Natural killer cell (primary cell): ENCODE measurements at regions not wholly inside any gene's neighbourhood (a gene's known extent, or its start where the extent isn't known, plus 50 kb on each side); places are given as distances from the start of the nearest gene placed in this dataset.

Source experiments
- ATAC-seq, 3 donors: fragments of 150-1000 bp in 2 of 3; fragments of 200-7000 bp in 1 of 3; cut with Tn5 transposase; 1 replicate in 1 of 3; 2 replicates in 2 of 3; pipeline ENCODE4 v1.10.0; 2021; ENCODE audit warnings: mild to moderate bottlenecking in 2 of 3, moderate library complexity in 2 of 3
- DNase-seq, 2 donors: peaks; one replicate each; pipeline versions ENCODE4 v3.0.0 to v3.0.0-alpha.2; 2013 to 2021; ENCODE audit warnings: mixed read lengths in 1 of 2
- H3K27ac ChIP-seq: one replicate; pipeline ENCODE4 v1.5.1; 2013; ENCODE audit warnings: mild to moderate bottlenecking, low read length
- H3K27me3 ChIP-seq: one replicate; pipeline ENCODE4 v1.6.1; 2013; ENCODE audit warnings: low read length; ENCODE audit not compliant: control insufficient read depth, insufficient read depth
- H3K36me3 ChIP-seq: one replicate; pipeline ENCODE4 v1.6.1; 2013; ENCODE audit warnings: low read length; ENCODE audit not compliant: control insufficient read depth, insufficient read depth
- H3K4me1 ChIP-seq: one replicate; pipeline ENCODE4 v1.6.1; 2013; ENCODE audit warnings: low read length; ENCODE audit not compliant: control insufficient read depth, insufficient read depth
- H3K4me3 ChIP-seq: one replicate; pipeline ENCODE4 v1.5.1; 2013; ENCODE audit warnings: low read length
- H3K9me3 ChIP-seq: one replicate; pipeline ENCODE4 v1.6.1; 2013; ENCODE audit warnings: low read length; ENCODE audit not compliant: control insufficient read depth, insufficient read depth
- H3K27ac Mint-ChIP-seq, 2 donors: one replicate each; pipeline ENCODE4 v1.8.0; 2022; ENCODE audit warnings: mild to moderate bottlenecking in 2 of 2, mixed read lengths in 2 of 2, moderate library complexity in 1 of 2
- H3K27me3 Mint-ChIP-seq, 2 donors: one replicate each; pipeline ENCODE4 v1.8.0; 2022; ENCODE audit warnings: low read depth in 2 of 2, mixed read lengths in 2 of 2
- H3K36me3 Mint-ChIP-seq: one replicate; pipeline ENCODE4 v1.8.0; 2022; ENCODE audit warnings: mixed read lengths
- H3K4me1 Mint-ChIP-seq, 2 donors: one replicate each; pipeline ENCODE4 v1.8.0; 2022; ENCODE audit warnings: mixed read lengths in 2 of 2
- H3K4me3 Mint-ChIP-seq: one replicate; pipeline ENCODE4 v1.8.0; 2022; ENCODE audit warnings: mild to moderate bottlenecking, moderate library complexity, mixed read lengths
- H3K9me3 Mint-ChIP-seq, 2 donors: one replicate each; pipeline ENCODE4 v1.8.0; 2022; ENCODE audit warnings: mixed read lengths in 2 of 2
- CTCF ChIP-seq: fragments of 200-600 bp; IDR thresholded peaks from one replicate; pipeline ENCODE4 v1.8.0; 2022; ENCODE audit warnings: antibody characterized with exemption
- WGBS: methylation state at CpG from one replicate; pipeline ENCODE4 v1.1.7; 2013; ENCODE audit warnings: missing lambda C conversion rate; ENCODE audit not compliant: insufficient coverage; 5-methylcytosine and 5-hydroxymethylcytosine counted together
- intact Hi-C: fragments of 100-400 bp; cut with micrococcal nuclease; formaldehyde crosslinking; loops from one replicate; pipeline ENCODE4 v1.14.2; 2022

GRCh38 chr2:184425083-184425482, 173.2 kb upstream of the ZNF804A start:
- H3K9me3 ChIP-seq = no peaks in the 10 kb centered on the region
- ATAC-seq (no peak), DNase-seq (no peak)
- Mint-ChIP-seq H3K27ac (no peak overlapping the region), H3K9me3 (peaks cover 10 to 25% of the 10 kb centered on the region in 2 donors), H3K27me3 (no peaks in the 10 kb centered on the region), H3K4me1 (no peaks in the 10 kb centered on the region), H3K36me3 (no peaks in the 10 kb centered on the region), H3K4me3 (no peak overlapping the region)
- no peak for TF ChIP-seq CTCF
- no peaks in the 10 kb centered on the region for H3K27me3 ChIP-seq
- 67% methylated on average over 1 of the region's 2 CpGs for WGBS
- no peak overlapping the region for H3K27ac ChIP-seq
- no peaks in the 10 kb centered on the region for H3K36me3 ChIP-seq
- intact Hi-C loops = no loop called here
- H3K4me1 ChIP-seq = no peaks in the 10 kb centered on the region
- H3K4me3 ChIP-seq = no peak overlapping the region

- ATAC-seq (no peak), DNase-seq (no peak)
- Histone ChIP-seq H3K4me1 (no peaks in the 10 kb centered on the region), H3K4me3 (no peak overlapping the region), H3K9me3 (peaks cover 3% of the 10 kb centered on the region), H3K27ac (no peak overlapping the region), H3K36me3 (no peaks in the 10 kb centered on the region), H3K27me3 (no peaks in the 10 kb centered on the region)
- Mint-ChIP-seq H3K27me3 (no peaks in the 10 kb centered on the region), H3K4me1 (no peaks in the 10 kb centered on the region), H3K9me3 (peaks cover 13% of the 10 kb centered on the region in 2 donors), H3K36me3 (no peaks in the 10 kb centered on the region), H3K27ac (no peak overlapping the region), H3K4me3 (no peak overlapping the region)
- TF ChIP-seq CTCF = no peak
- intact Hi-C loops = no loop called here
- WGBS = 69% methylated on average over 2 of the region's 2 CpGs
These were observed 154.1 kb upstream of the ZNF804A start for GRCh38 chr2:184444217-184444616.

GRCh38 chr2:184444623-184445223, 153.6 kb upstream of the ZNF804A start:
- peaks cover 12 to 14% of the 10 kb centered on the region in 2 donors for H3K9me3 Mint-ChIP-seq
- no peak for ATAC-seq
- H3K9me3 ChIP-seq = peaks cover 2% of the 10 kb centered on the region
- H3K4me3 Mint-ChIP-seq = no peak overlapping the region
- intact Hi-C loops = no loop called here
- no peak overlapping the region for H3K4me3 ChIP-seq
- no peaks in the 10 kb centered on the region for H3K4me1 ChIP-seq
- H3K27me3 Mint-ChIP-seq = no peaks in the 10 kb centered on the region
- H3K27ac ChIP-seq = no peak overlapping the region
- no peaks in the 10 kb centered on the region for H3K36me3 Mint-ChIP-seq
- no peak overlapping the region for H3K27ac Mint-ChIP-seq
- no peaks in the 10 kb centered on the region for H3K27me3 ChIP-seq
- DNase-seq = no peak
- no peaks in the 10 kb centered on the region for H3K4me1 Mint-ChIP-seq
- TF ChIP-seq CTCF = no peak
- H3K36me3 ChIP-seq = no peaks in the 10 kb centered on the region
- 81% methylated on average over 3 of the region's 4 CpGs for WGBS

GRCh38 chr2:184449760-184450159, 148.6 kb upstream of the ZNF804A start:
- H3K4me1 ChIP-seq = no peaks in the 10 kb centered on the region
- no peak overlapping the region for H3K27ac ChIP-seq
- WGBS = 83% methylated on average over 2 of the region's 2 CpGs
- no peaks in the 10 kb centered on the region for H3K9me3 ChIP-seq
- Mint-ChIP-seq H3K9me3 (peaks cover 16 to 17% of the 10 kb centered on the region in 2 donors), H3K4me3 (no peak overlapping the region), H3K27me3 (no peaks in the 10 kb centered on the region), H3K4me1 (no peaks in the 10 kb centered on the region), H3K27ac (no peak overlapping the region), H3K36me3 (peaks cover 6% of the 10 kb centered on the region)
- no peak for TF ChIP-seq CTCF
- no peaks in the 10 kb centered on the region for H3K27me3 ChIP-seq
- no peak for DNase-seq
- intact Hi-C loops = no loop called here
- H3K4me3 ChIP-seq = no peak overlapping the region
- no peaks in the 10 kb centered on the region for H3K36me3 ChIP-seq
- ATAC-seq = no peak
